NCI-H526 (cell line): ENCODE measurements at regions not wholly inside any gene's neighbourhood (a gene's known extent, or its start where the extent isn't known, plus 50 kb on each side); places are given as distances from the start of the nearest gene placed in this dataset.
"Not testable (repeated sequence)": the region's sequence is repeated elsewhere in the genome, so short reads cannot be mapped to it uniquely, and the experiment has no call there.

Experiments
- DNase-seq, 2 experiments: peaks; one replicate each; lab custom pipeline; 2025; lab: John Stamatoyannopoulos, UW

DNA sequence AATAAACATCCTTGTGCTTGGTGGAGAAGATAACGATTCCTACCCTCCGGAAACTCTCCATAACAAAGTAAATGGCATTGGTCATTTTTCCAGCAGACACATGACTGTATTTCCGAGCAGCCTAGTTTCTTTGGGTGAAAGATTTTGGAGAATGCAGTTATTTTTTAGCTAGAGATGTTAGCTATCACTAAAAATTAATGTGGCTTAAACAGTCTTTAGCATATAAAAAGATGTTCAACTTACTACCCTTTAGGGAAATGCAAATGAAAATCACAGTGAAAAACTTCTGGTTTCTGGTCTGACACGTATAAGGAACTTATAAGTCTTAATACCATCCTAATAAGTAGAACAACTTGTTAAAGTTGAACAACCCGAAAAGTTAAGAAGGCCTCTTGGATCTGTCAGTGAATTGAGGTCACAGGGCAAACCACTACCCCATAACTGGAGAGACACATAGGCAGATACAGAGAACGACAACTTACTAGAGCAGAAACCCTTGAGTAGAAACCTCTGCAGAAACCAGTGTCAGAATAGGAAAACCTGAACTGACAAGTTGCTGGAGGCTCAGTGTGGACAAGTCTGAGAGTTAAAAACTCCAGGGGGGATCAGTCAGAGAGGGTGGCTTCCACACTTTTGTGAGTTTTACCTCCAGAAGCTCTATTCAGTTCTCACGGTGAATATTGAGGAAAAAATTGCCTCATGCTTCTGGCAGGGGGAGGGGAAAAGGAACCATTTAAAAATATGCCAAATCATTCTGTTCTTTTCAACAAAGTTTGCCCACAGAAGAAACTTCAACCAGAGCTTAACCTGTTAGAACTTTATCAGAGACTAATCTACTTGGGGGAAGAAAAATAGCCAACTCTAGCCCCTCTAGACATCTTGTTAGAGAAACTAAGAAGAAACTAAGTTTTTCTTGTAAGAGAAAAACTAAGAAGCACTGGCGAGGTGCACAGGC is 325.2 kb upstream of the RPS23 start:
- no peak for DNase-seq

DNA sequence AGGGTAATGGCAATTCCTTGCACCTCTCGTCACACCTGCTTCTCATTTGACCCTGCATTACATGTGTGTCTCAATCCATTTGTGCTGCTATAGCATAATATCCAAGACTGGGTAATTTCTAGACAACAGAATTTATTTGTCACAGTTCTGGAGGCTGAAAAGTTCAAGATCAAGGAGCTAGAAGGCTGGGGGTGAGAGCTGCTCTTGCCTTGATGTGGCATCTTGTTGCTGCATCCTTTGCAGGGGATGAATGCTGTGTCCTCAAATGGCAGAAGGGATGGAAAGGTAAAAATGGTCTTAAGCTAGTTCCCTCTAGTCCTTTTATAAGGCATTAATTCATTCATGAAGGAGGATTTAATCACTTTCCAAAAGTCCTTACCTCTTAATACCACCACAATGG is 323.7 kb upstream of the RPS23 start:
- no peak for DNase-seq

DNA sequence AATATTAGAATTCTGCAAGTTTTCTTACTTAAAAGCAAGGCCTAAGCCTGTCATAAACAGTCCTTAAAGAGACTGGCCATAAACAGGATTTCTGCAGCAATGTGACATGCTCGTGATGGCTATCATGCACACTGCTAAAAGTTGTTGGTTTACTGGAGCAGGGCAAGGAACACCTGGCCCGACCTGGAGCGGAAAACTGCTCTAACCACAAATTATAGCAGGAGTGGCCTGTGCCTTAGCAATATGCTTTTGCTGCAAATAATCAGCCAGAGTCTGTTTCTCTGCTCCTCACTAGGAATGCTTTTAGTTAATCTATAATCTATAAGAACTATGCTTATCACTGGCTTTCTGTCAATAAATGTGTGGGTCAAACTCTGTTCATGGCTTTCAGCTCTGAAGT is 322.9 kb upstream of the RPS23 start:
- DNase-seq: no peak

DNA sequence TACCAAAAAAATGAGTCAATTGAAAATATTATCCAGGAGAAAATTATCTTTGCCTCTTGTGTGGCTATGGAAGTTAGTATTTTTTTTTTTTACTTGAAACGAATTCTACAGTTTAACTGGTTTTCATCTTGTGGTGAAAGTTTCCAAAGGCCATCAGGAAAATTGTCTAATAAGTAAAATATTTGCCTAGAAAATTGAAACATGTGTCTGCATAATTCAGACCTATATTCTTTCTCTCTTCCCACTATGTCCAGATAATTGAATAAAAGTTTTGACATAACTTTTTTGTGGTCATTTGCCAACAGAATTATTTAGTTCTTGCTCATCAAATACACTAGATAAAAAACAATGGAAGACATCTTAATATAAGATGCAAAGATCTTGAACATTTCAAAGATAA is 321.5 kb upstream of the RPS23 start:
- DNase-seq: no peak

DNA sequence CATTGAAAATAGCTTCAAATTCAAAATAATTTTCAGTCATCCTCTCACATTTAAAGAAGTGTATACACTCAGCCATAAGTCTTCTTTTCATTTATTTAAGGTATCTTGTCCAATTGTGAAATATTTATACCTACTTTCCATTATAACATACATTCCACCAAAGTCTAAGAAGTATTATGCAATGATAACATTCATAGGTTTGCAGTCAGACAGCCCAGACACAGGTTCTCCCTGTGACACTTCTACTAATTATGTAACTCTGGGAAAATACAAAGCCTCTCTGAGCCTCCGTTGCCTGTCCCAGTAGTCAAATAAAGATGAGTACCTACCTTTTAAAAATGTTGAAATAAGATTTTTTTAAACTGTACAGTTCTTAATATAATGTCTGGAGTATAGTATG is 320.9 kb upstream of the RPS23 start:
- no peak for DNase-seq

GRCh38 chr5:82597437-82597836 is 319.3 kb upstream of the RPS23 start:
- no peak for DNase-seq

GRCh38 chr5:82596451-82596850 is 318.3 kb upstream of the RPS23 start:
- DNase-seq: no peak

DNA sequence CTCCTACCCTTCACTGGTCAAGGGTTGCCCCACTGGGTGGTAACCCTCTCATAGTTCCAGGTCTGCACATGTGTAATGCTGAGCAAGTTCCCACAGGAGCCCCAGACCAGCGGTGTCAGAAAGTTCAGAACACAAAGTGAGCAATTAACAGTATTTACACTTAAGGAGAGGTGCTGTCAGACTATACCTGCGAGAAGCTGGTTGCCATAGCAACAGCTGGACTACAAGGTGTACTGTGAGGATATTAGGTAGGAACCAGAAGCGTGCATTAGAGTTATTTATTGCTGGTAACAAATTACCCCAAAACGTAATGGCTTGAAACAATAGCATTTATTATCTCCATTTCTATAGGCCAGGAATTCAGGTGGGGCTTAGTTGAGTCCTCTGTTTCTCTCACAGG is 317.0 kb upstream of the RPS23 start:
- DNase-seq: peak in 1 of 2 experiments; percentile 3

DNA sequence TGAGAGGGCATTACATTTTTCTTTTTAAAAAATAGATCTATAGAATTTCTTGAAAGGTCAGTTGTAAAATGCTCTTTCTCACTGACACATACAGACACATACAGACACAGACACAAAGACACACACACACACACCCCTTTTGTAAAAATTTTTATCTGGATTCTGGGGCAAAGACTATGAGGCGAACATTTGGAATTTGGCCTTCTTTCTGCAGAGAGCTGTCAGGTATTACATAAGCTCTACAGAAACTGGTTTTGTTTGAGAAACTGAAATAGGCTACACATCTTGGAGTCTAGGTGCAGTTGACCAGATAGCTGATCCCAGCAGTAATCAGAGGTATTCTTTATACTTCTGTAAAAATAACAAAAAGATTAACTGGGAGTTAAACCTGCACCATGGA is 315.9 kb upstream of the RPS23 start:
- no peak for DNase-seq

GRCh38 chr5:82593481-82593880 is 315.3 kb upstream of the RPS23 start:
- no peak for DNase-seq

DNA sequence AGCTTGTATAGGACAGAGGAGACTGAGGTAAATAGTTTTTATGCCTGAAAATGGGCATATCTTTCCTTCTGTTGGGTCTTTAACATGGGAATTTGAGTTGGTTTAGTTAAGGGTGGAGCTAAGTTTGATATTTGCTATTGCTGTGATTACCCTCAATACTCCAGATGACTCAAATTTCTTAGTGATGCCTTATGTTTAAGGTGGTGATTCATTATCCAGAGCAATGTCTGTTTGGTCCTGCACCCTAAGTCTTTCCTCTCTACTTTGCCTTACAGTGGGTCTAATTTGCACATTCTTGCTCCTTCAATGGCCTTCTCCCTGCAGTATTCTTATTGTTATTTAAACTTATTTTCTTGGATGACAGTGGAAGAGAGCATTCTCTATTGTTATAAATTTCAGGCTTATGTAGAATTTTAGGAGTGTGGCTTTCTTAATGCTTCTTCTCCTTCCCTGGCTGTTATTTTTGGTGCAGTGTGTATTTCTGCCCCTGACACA is 312.9 kb upstream of the RPS23 start:
- no peak for DNase-seq

- DNase-seq: no peak
Measured at GRCh38 chr5:82590112-82590511, 312.0 kb upstream of the RPS23 start.

DNA sequence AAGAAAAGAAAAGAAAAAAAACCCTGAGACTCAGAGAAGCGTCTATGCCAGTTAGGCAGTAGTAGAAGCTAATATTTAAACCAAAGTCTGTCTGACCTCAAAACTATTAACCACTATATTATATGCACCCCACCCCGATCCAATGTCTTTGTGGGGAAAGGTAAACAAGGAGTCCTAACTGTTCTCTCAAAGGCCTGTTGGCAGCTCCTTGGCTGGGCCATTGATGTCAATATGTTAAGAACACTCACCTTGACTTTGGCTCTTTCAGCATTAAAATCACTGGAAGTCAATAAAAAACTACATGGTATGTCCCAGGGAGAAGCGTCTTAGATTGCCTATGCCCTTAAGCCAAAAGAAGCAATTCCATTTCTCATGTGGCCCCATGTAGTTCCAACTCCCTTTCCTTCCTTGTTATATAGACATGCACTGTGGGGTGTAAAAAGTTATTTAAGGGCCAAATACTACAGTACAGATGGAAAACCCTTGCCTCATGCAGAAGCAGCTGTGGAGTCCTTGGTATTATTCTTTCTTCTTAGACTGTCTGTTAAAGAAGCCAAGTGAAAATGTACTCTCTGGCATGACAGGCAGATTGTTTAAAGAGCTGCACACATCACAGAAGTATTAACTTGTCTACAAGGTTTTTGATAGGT is 308.6 kb upstream of the RPS23 start:
- no peak for DNase-seq

GRCh38 chr5:82586181-82586580 is 308.0 kb upstream of the RPS23 start:
- DNase-seq: no peak

DNA sequence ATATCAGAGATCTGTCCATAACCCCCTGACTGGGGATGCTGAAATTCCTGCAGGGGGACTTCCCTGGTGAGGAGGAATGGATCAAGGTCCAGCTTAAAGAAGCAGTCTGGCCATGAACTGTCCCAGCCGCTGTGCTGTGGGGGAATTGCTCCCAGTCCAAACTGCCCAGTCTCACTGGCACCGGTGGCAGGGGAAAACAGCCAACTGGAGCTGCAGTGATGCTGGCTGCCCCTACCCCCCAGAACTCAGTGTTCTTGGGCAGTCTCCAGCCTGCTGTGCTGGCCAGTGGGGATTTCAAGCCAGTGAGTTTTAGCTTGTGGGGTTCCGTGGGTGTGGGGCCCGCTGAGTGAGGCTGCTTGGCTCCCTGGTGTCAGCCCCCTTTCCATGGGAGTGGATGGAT is 306.5 kb upstream of the RPS23 start:
- no peak for DNase-seq

DNA sequence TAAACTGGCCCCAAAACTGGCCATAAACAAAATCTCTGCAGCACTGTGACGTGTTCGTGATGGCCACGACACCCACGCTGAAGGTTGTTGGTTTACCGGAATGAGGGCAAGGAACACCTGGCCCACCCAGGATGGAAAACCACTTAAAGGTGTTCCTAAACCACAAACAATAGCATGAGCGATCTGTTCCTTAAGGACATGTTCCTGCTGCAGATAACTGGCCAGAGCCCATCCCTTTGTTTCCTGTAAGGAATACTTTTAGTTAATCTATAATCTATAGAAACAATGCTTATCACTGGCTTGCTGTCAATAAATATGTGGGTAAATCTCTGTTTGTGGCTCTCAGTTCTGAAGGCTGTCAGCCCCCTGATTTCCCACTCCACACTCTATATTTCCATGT is 305.2 kb upstream of the RPS23 start:
- not testable (repeated sequence) for DNase-seq

GRCh38 chr5:82564963-82565362 is 286.8 kb upstream of the RPS23 start:
- no peak for DNase-seq

- no peak for DNase-seq
Measured at GRCh38 chr5:82563745-82564144, 285.6 kb upstream of the RPS23 start.

DNA sequence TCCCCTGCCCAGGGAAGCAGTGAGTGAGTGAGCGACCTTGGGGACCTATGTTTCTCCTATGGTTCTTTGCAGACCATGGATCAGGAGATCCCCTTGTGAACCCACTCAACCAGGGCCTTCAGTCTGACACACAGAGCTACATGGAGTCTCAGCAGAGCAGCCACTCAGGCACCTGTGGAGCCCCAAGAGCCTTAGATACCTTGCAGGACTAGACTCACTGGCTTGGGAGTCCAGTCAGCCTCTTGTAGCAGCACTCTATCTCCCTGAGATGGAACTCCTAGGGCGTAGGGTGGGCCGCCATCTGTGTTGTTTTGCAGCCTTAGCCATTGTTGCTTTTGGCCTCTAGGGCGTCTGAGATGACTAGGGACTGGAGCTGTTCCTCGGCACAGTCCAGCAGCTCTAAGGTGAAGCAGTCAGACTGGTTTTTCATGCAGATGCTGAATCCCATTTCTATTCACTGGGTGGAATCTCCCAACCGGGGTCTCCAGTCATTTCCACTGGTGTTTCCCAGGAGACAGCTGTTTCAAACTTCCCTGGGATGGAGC is 284.6 kb upstream of the RPS23 start:
- DNase-seq: peak in 1 of 2 experiments; percentile 8

- no peak for DNase-seq
Measured at GRCh38 chr5:82561797-82562196, 283.6 kb upstream of the RPS23 start.

GRCh38 chr5:82560969-82561368 is 282.8 kb upstream of the RPS23 start:
- DNase-seq: no peak

- no peak for DNase-seq
Measured at GRCh38 chr5:82560561-82560960, 282.4 kb upstream of the RPS23 start.

DNA sequence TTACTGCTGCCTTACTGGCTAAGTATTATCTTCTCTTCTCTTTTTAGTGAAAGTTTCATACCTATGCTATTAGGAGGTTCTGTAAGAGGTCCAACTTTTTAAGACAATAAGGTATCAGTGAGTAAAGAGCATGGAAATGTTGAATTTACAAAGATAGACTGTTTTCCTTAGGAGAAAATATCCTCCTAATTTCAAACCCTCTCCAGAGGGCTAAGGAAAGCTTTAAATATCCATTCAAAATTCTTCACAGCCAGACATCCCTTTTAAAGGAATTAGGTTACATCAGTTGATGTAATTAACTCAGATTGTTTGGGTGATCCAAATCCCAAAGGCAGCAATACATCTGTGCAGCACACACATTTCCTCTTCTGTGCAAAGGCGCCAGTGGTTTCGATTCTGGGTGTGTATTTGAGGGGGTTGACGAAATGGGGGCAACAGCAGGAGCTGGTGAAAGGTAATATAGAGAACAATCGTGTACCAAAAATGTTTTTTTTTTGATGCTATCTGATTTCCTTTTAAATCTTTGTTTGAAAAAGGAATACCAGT is 273.8 kb upstream of the RPS23 start:
- no peak for DNase-seq
